ENCODE measurements at regions not wholly inside any gene's neighbourhood (a gene's known extent, or its start where the extent isn't known, plus 50 kb on each side); places are given as distances from the start of the nearest gene placed in this dataset.

GRCh38 chr21:27209546-27209945, 242.7 kb upstream of the ADAMTS5 start:
- Histone ChIP-seq H3K4me3 (ENCODE audit: insufficient read depth, low read length, poor library complexity, severe bottlenecking) (no peak overlapping the region), H3K27me3 (ENCODE audit: low read length) (no peaks in the 10 kb centered on the region), H3K9ac (ENCODE audit: low read length) (no peak overlapping the region), H3K4me2 (ENCODE audit: low read depth, low read length, poor library complexity, severe bottlenecking) (no peak overlapping the region), H3K36me3 (ENCODE audit: low read length) (no peaks in the 10 kb centered on the region), H3K79me2 (ENCODE audit: insufficient read depth, low read length) (no peaks in the 10 kb centered on the region), H3F3A (ENCODE audit: insufficient read depth) (no peaks in the 10 kb centered on the region), H4K20me1 (ENCODE audit: low read depth, low read length) (no peaks in the 10 kb centered on the region), H2AFZ (ENCODE audit: low read depth, low read length, severe bottlenecking) (no peak overlapping the region), H3K9me2 (replicated peaks; ENCODE audit: insufficient read depth, low read length) (no peaks in the 10 kb centered on the region), H3K27ac (ENCODE audit: low read depth, low read length) (no peak overlapping the region), H3K9me3 (ENCODE audit: insufficient read depth, low read length) (no peaks in the 10 kb centered on the region)
- TF ChIP-seq CTCF (IDR thresholded peaks at IDR 0.05; ENCODE audit: insufficient read depth, low read length, poor library complexity, severe bottlenecking), result no peak
- TF ChIP-seq EZH2phosphoT487 (conservative IDR thresholded peaks at IDR 0.05; ENCODE audit: low read length), result no peak

GRCh38 chr21:27206368-27206982, 239.6 kb upstream of the ADAMTS5 start:
- Histone ChIP-seq H3K27me3 (ENCODE audit: low read length) (no peaks in the 10 kb centered on the region), H3K79me2 (ENCODE audit: insufficient read depth, low read length) (no peaks in the 10 kb centered on the region), H3K9me3 (ENCODE audit: insufficient read depth, low read length) (no peaks in the 10 kb centered on the region), H2AFZ (ENCODE audit: low read depth, low read length, severe bottlenecking) (no peak overlapping the region), H3F3A (ENCODE audit: insufficient read depth) (no peaks in the 10 kb centered on the region), H3K4me2 (ENCODE audit: low read depth, low read length, poor library complexity, severe bottlenecking) (no peak overlapping the region), H4K20me1 (ENCODE audit: low read depth, low read length) (no peaks in the 10 kb centered on the region), H3K9ac (ENCODE audit: low read length) (no peak overlapping the region), H3K36me3 (ENCODE audit: low read length) (no peaks in the 10 kb centered on the region), H3K27ac (ENCODE audit: low read depth, low read length) (no peak overlapping the region), H3K4me3 (ENCODE audit: insufficient read depth, low read length, poor library complexity, severe bottlenecking) (no peak overlapping the region), H3K9me2 (replicated peaks; ENCODE audit: insufficient read depth, low read length) (no peaks in the 10 kb centered on the region)
- TF ChIP-seq CTCF (IDR thresholded peaks at IDR 0.05; ENCODE audit: insufficient read depth, low read length, poor library complexity, severe bottlenecking) (no peak), EZH2phosphoT487 (conservative IDR thresholded peaks at IDR 0.05; ENCODE audit: low read length) (no peak)

GRCh38 chr21:27202301-27202700, 235.4 kb upstream of the ADAMTS5 start:
- no peaks in the 10 kb centered on the region for H3K36me3 ChIP-seq (ENCODE audit: low read length)
- H3K9ac ChIP-seq (ENCODE audit: low read length), result no peak overlapping the region
- H3K4me3 ChIP-seq (ENCODE audit: insufficient read depth, low read length, poor library complexity, severe bottlenecking), result no peak overlapping the region
- H3K4me2 ChIP-seq (ENCODE audit: low read depth, low read length, poor library complexity, severe bottlenecking), result no peak overlapping the region
- no peaks in the 10 kb centered on the region for H3K9me3 ChIP-seq (ENCODE audit: insufficient read depth, low read length)
- TF ChIP-seq CTCF (IDR thresholded peaks at IDR 0.05; ENCODE audit: insufficient read depth, low read length, poor library complexity, severe bottlenecking), result no peak
- TF ChIP-seq EZH2phosphoT487 (conservative IDR thresholded peaks at IDR 0.05; ENCODE audit: low read length), result no peak
- H4K20me1 ChIP-seq (ENCODE audit: low read depth, low read length), result no peaks in the 10 kb centered on the region
- H3K27me3 ChIP-seq (ENCODE audit: low read length), result no peaks in the 10 kb centered on the region
- H2AFZ ChIP-seq (ENCODE audit: low read depth, low read length, severe bottlenecking), result no peak overlapping the region
- no peak overlapping the region for H3K27ac ChIP-seq (ENCODE audit: low read depth, low read length)
- H3K79me2 ChIP-seq (ENCODE audit: insufficient read depth, low read length), result no peaks in the 10 kb centered on the region
- H3K9me2 ChIP-seq (replicated peaks; ENCODE audit: insufficient read depth, low read length), result no peaks in the 10 kb centered on the region
- no peaks in the 10 kb centered on the region for H3F3A ChIP-seq (ENCODE audit: insufficient read depth)
